Peyer's patch (tissue), 4 donors: ENCODE measurements at regions not wholly inside any gene's neighbourhood (a gene's known extent, or its start where the extent isn't known, plus 50 kb on each side); places are given as distances from the start of the nearest gene placed in this dataset.

Source experiments
- CTCF ChIP-seq, 6 experiments: fragments of 450-650 bp in 4 of 6; fragments of 200-600 bp in 2 of 6; sonication (generic) in 1 of 6; IDR thresholded peaks; one replicate each; pipeline ENCODE4 v1.5.1; 2017 to 2019; ENCODE audit warnings: antibody characterized with exemption in 6 of 6, mild to moderate bottlenecking in 3 of 6, moderate library complexity in 1 of 6
- POLR2A ChIP-seq, 2 donors: fragments of 450-650 bp; IDR thresholded peaks; one replicate each; pipeline ENCODE4 v1.5.1; 2017; ENCODE audit warnings: antibody characterized with exemption in 2 of 2, mild to moderate bottlenecking in 2 of 2, moderate library complexity in 2 of 2

GRCh38 chr12:18935371-18935965 lies 194.1 kb upstream of the PLEKHA5 start:
- no peak for TF ChIP-seq CTCF (IDR thresholded peaks at IDR 0.05)
- no peak for TF ChIP-seq POLR2A (IDR thresholded peaks at IDR 0.05)
